SU-DHL-6 (cell line): ENCODE measurements at regions not wholly inside any gene's neighbourhood (a gene's known extent, or its start where the extent isn't known, plus 50 kb on each side); places are given as distances from the start of the nearest gene placed in this dataset.

ENCODE experiments used
- H2AFZ ChIP-seq: fragments of 200-600 bp; sonication (generic); 2 replicates; pipeline ENCODE4 v1.6.1; 2014; ENCODE audit warnings: low read depth, mild to moderate bottlenecking, moderate library complexity, mixed read lengths, antibody characterized with exemption, low read length; ENCODE audit not compliant: severe bottlenecking
- H3F3A ChIP-seq: fragments of 200-600 bp; shearing (Covaris generic); 2 replicates; pipeline ENCODE4 v1.6.0; 2016; ENCODE audit warnings: antibody characterized with exemption, mild to moderate bottlenecking; ENCODE audit not compliant: insufficient read depth
- H3K27ac ChIP-seq: fragments of 200-600 bp; sonication (generic); 2 replicates; pipeline ENCODE4 v1.5.1; 2016; ENCODE audit warnings: low read depth, mild to moderate bottlenecking, low read length, moderate library complexity, mixed read lengths
- H3K27me3 ChIP-seq: fragments of 200-600 bp; sonication (generic), shearing (Covaris generic); 2 replicates; pipeline ENCODE4 v1.6.0; 2014; ENCODE audit warnings: mild to moderate bottlenecking, low read length
- H3K36me3 ChIP-seq: fragments of 200-600 bp; sonication (generic); 2 replicates; pipeline ENCODE4 v1.6.1; 2014; ENCODE audit warnings: mild to moderate bottlenecking, low read length, mixed read lengths
- H3K4me2 ChIP-seq: fragments of 300-600, 200-600 bp; shearing (Covaris generic), sonication (generic); 2 replicates; pipeline ENCODE4 v1.6.0; 2014; ENCODE audit warnings: low read length, low read depth, mild to moderate bottlenecking; ENCODE audit not compliant: poor library complexity, severe bottlenecking
- H3K4me3 ChIP-seq: fragments of 200-600 bp; sonication (generic); 2 replicates; pipeline ENCODE4 v1.5.1; 2014; ENCODE audit warnings: antibody characterized with exemption, low read length, mild to moderate bottlenecking, mixed read lengths; ENCODE audit not compliant: insufficient read depth, poor library complexity, severe bottlenecking
- H3K79me2 ChIP-seq: fragments of 200-600 bp; sonication (generic); 2 replicates; pipeline ENCODE4 v1.6.1; 2014; ENCODE audit warnings: mild to moderate bottlenecking, low read length, moderate library complexity; ENCODE audit not compliant: insufficient read depth
- H3K9ac ChIP-seq: fragments of 200-600 bp; sonication (generic); 2 replicates; pipeline ENCODE4 v1.7.0; 2014; ENCODE audit warnings: mild to moderate bottlenecking, low read length
- H3K9me2 ChIP-seq: fragments of 200-600 bp; sonication (generic); replicated peaks from 2 replicates; pipeline ENCODE4 v1.6.1; 2014; ENCODE audit warnings: low read length; ENCODE audit not compliant: insufficient read depth
- H3K9me3 ChIP-seq: fragments of 200-600 bp; sonication (generic); 2 replicates; pipeline ENCODE4 v1.6.1; 2014; ENCODE audit warnings: low read length, mixed read lengths; ENCODE audit not compliant: insufficient read depth
- H4K20me1 ChIP-seq: fragments of 200-600 bp; sonication (generic); 2 replicates; pipeline ENCODE4 v1.6.1; 2014; ENCODE audit warnings: low read depth, mild to moderate bottlenecking, antibody characterized with exemption, low read length, moderate library complexity, mixed read lengths
- EZH2phosphoT487 ChIP-seq: fragments of 200-600 bp; sonication (generic), shearing (Covaris generic); conservative IDR thresholded peaks from 2 replicates; pipeline ENCODE4 v1.6.1; 2018; ENCODE audit warnings: mild to moderate bottlenecking, antibody characterized with exemption, low read length, moderate library complexity, mixed read lengths
- TF ChIP-seq, protein P1 (sequence below): fragments of 200-600 bp; sonication (generic); IDR thresholded peaks from one replicate; pipeline ENCODE4 v1.5.1; 2017; ENCODE audit warnings: antibody characterized with exemption, mild to moderate bottlenecking, low read length, moderate library complexity; ENCODE audit not compliant: insufficient read depth, poor library complexity, severe bottlenecking

DNA sequence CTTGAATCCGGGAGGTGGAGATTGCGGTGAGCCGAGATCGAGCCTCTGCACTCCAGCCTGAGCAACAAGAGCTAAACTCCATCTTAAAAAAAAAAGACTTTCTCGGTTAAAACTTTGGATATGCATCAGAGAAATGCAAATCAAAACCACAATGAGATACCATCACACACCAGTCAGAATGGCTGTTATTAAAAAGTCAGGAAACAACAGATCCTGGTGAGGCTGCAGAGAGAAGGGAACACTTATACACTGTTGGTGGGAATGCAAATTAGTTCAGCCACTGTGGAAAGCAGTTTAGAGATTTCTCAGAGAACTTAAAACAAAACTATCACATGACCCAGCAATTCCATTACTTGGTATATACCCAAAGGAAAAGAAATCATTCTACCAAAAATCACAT lies 619.4 kb upstream of the KIRREL3 start:
- Histone ChIP-seq H3K27me3 (no peaks in the 10 kb centered on the region), H3K9me2 (no peaks in the 10 kb centered on the region), H3K4me3 (no peak overlapping the region), H3K9me3 (no peaks in the 10 kb centered on the region), H2AFZ (no peak overlapping the region), H4K20me1 (no peaks in the 10 kb centered on the region), H3K27ac (no peak overlapping the region), H3K36me3 (no peaks in the 10 kb centered on the region), H3K9ac (no peak overlapping the region), H3F3A (no peaks in the 10 kb centered on the region), H3K79me2 (no peaks in the 10 kb centered on the region), H3K4me2 (no peak overlapping the region)
- TF ChIP-seq EZH2phosphoT487, result no peak
- TF ChIP-seq, protein P1, sequence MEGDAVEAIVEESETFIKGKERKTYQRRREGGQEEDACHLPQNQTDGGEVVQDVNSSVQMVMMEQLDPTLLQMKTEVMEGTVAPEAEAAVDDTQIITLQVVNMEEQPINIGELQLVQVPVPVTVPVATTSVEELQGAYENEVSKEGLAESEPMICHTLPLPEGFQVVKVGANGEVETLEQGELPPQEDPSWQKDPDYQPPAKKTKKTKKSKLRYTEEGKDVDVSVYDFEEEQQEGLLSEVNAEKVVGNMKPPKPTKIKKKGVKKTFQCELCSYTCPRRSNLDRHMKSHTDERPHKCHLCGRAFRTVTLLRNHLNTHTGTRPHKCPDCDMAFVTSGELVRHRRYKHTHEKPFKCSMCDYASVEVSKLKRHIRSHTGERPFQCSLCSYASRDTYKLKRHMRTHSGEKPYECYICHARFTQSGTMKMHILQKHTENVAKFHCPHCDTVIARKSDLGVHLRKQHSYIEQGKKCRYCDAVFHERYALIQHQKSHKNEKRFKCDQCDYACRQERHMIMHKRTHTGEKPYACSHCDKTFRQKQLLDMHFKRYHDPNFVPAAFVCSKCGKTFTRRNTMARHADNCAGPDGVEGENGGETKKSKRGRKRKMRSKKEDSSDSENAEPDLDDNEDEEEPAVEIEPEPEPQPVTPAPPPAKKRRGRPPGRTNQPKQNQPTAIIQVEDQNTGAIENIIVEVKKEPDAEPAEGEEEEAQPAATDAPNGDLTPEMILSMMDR, result no peak

DNA sequence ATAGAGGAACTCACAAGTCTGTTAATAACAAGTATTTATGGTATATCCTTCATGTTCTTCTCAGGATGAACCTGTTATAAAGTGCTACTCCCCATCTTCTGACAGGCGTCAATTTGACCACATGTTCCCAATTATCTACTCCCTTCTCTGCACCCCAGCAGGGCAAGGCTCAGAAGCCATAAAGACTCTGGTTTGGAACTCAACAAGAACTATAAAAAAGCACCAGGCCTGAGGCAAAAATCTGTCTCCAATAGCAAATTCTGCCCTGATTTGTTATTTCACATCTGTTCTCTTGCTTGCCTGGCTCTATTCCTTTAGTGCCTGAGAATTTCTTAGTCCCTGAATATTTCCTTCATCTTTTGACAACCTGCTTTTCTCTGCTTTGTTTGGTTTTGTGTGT lies 618.2 kb upstream of the KIRREL3 start:
- Histone ChIP-seq H3K4me2 (no peak overlapping the region), H3K27ac (no peak overlapping the region), H3K79me2 (no peaks in the 10 kb centered on the region), H3K9me2 (no peaks in the 10 kb centered on the region), H3K9me3 (no peaks in the 10 kb centered on the region), H3K27me3 (no peaks in the 10 kb centered on the region), H3K36me3 (no peaks in the 10 kb centered on the region), H2AFZ (no peak overlapping the region), H3K4me3 (no peak overlapping the region), H4K20me1 (no peaks in the 10 kb centered on the region), H3K9ac (no peak overlapping the region), H3F3A (no peaks in the 10 kb centered on the region)
- TF ChIP-seq, protein P1, result no peak
- no peak for TF ChIP-seq EZH2phosphoT487

DNA sequence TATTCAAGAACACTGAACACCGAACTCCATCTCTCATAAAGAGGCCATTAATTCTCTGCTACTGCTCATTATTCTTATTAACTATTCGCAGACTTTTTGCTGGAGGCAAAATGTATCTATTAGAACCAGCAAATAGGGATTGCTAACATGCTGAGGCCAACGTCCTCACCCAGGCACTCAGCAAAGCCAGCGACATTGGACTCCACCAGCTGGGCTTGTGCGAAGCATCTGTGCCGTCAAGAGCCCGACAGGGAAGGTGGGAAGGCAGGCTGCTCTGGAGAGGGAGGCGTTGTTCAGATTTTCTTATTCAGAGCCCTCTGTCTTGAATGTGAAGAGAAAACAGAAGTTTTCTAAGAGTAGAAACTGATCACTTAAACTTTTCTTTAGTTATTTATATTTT lies 615.6 kb upstream of the KIRREL3 start:
- Histone ChIP-seq H3K27ac (no peak overlapping the region), H3K4me2 (no peak overlapping the region), H3K36me3 (no peaks in the 10 kb centered on the region), H4K20me1 (no peaks in the 10 kb centered on the region), H3K27me3 (no peaks in the 10 kb centered on the region), H3K9me3 (no peaks in the 10 kb centered on the region), H3F3A (no peaks in the 10 kb centered on the region), H2AFZ (no peak overlapping the region), H3K9me2 (no peaks in the 10 kb centered on the region), H3K4me3 (no peak overlapping the region), H3K9ac (no peak overlapping the region), H3K79me2 (no peaks in the 10 kb centered on the region)
- TF ChIP-seq, protein P1, result no peak
- TF ChIP-seq EZH2phosphoT487, result no peak

DNA sequence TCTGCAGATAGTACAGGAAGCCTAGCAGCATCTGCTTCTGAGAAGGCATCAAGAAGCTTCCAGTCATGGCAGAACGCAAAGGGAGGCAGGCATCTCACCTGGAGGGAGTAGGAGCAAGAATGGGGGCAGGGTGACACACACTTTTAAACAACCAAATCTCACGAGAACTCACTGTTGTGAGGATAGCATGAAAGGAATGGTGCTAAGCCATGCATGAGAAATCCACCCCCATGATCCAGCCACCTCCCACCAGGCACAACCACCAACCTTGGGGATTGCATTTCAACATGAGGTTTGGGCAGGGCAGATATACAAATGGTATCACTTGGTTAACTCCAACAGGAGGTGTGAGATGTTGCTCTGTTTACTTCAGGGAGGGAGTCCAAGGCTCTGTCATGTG lies 612.0 kb upstream of the KIRREL3 start:
- Histone ChIP-seq H3K4me3 (no peak overlapping the region), H3K9me2 (no peaks in the 10 kb centered on the region), H3K79me2 (no peaks in the 10 kb centered on the region), H3K9ac (no peak overlapping the region), H3K9me3 (no peaks in the 10 kb centered on the region), H2AFZ (no peak overlapping the region), H3F3A (no peaks in the 10 kb centered on the region), H3K27me3 (no peaks in the 10 kb centered on the region), H3K4me2 (no peak overlapping the region), H3K27ac (no peak overlapping the region), H3K36me3 (no peaks in the 10 kb centered on the region), H4K20me1 (no peaks in the 10 kb centered on the region)
- TF ChIP-seq, protein P1, result no peak
- no peak for TF ChIP-seq EZH2phosphoT487
